H1 (cell line): ENCODE measurements at regions not wholly inside any gene's neighbourhood (a gene's known extent, or its start where the extent isn't known, plus 50 kb on each side); places are given as distances from the start of the nearest gene placed in this dataset.

Experiments used
- CTCF ChIA-PET: fragments of 300-600 bp; sonication (Branson Sonifier 250); formaldehyde crosslinking; loops from one replicate; lab custom pipeline; 2021; ENCODE audit not compliant: partially characterized antibody; lab: Charles Lee
- POLR2A ChIA-PET: fragments of 300-600 bp; sonication (Branson Sonifier 250); formaldehyde crosslinking; loops from one replicate; lab custom pipeline; 2021; ENCODE audit warnings: inconsistent platforms; ENCODE audit not compliant: partially characterized antibody; lab: Charles Lee
- DNase-seq, 2 experiments: peaks; one replicate each; pipeline versions ENCODE4 v3.0.0 to v3.0.0-alpha.2; 2010 to 2022; ENCODE audit warnings: low spot score in 2 of 2, low read depth in 1 of 2, mixed read lengths in 1 of 2
- FAIRE-seq: peaks from 2 replicates; lab custom pipeline; 2011; peaks lifted over from hg19 to GRCh38; lab: Jason Lieb, UNC
- H2AFZ ChIP-seq: 2 replicates; pipeline ENCODE4 v1.8.1; 2012; ENCODE audit warnings: low read length, inconsistent platforms
- H2AK5ac ChIP-seq: 2 replicates; pipeline ENCODE4 v1.6.1; 2013; ENCODE audit warnings: low read depth, low read length
- H2BK120ac ChIP-seq: replicated peaks from 2 replicates; pipeline ENCODE3; 2013; ENCODE audit warnings: low read depth, low read length, inconsistent platforms
- H2BK12ac ChIP-seq: 2 replicates; pipeline ENCODE4 v1.6.1; 2013; ENCODE audit warnings: low read depth, low read length
- H2BK15ac ChIP-seq: 2 replicates; pipeline ENCODE4 v1.6.1; 2013; ENCODE audit warnings: low read length
- H2BK20ac ChIP-seq: 2 replicates; pipeline ENCODE4 v1.6.1; 2013; ENCODE audit warnings: low read length
- H2BK5ac ChIP-seq: 2 replicates; pipeline ENCODE4 v1.6.1; 2013; ENCODE audit warnings: low read depth, low read length
- H3K14ac ChIP-seq: 2 replicates; pipeline ENCODE4 v1.6.1; 2013; ENCODE audit warnings: inconsistent platforms; ENCODE audit not compliant: insufficient read length
- H3K18ac ChIP-seq: 2 replicates; pipeline ENCODE4 v1.6.1; 2013; ENCODE audit warnings: low read length; ENCODE audit errors: extremely low read depth
- H3K23ac ChIP-seq: 2 replicates; pipeline ENCODE4 v1.6.1; 2013; ENCODE audit warnings: inconsistent platforms; ENCODE audit not compliant: insufficient read length
- H3K23me2 ChIP-seq: 2 replicates; pipeline ENCODE4 v1.6.1; 2013; ENCODE audit warnings: low read depth, low read length
- H3K27ac ChIP-seq: 2 replicates; pipeline ENCODE4 v1.6.1; 2011; ENCODE audit warnings: low read depth, low read length, inconsistent platforms
- H3K27me3 ChIP-seq, 4 experiments: replicated peaks in 1 of 4; 1 replicate in 1 of 4; 2 replicates in 3 of 4; pipeline versions ENCODE4 v1.6.1 to v1.8.1; 2011 to 2013; ENCODE audit warnings: low read length in 3 of 4, mild to moderate bottlenecking in 3 of 4, inconsistent platforms in 2 of 4, mixed read lengths in 2 of 4, moderate library complexity in 1 of 4; ENCODE audit not compliant: control insufficient read depth in 3 of 4, insufficient read depth in 3 of 4; ENCODE audit errors: extremely low read depth in 1 of 4
- H3K36me3 ChIP-seq, 4 experiments: 2 replicates each; pipeline versions ENCODE4 v1.6.1 to v1.8.1; 2011 to 2013; ENCODE audit warnings: mild to moderate bottlenecking in 4 of 4, low read length in 3 of 4, moderate library complexity in 2 of 4, control low read depth in 1 of 4, inconsistent platforms in 1 of 4; ENCODE audit not compliant: insufficient read depth in 4 of 4, control insufficient read depth in 2 of 4
- H3K4ac ChIP-seq: replicated peaks from 2 replicates; pipeline ENCODE3; 2013; ENCODE audit warnings: low read length, low read depth, mixed read lengths, inconsistent platforms; ENCODE audit not compliant: insufficient read length
- H3K4me1 ChIP-seq, 4 experiments: replicated peaks in 1 of 4; 1 replicate in 1 of 4; 2 replicates in 3 of 4; pipeline versions ENCODE4 v1.6.1 to v1.8.1; 2011 to 2013; ENCODE audit warnings: low read length in 3 of 4, inconsistent platforms in 2 of 4, mixed read lengths in 1 of 4; ENCODE audit not compliant: insufficient read depth in 4 of 4, control insufficient read depth in 3 of 4
- H3K4me2 ChIP-seq, 2 experiments: 2 replicates each; pipeline versions ENCODE4 v1.6.1 to v1.8.1; 2011 to 2013; ENCODE audit warnings: low read depth in 2 of 2, low read length in 2 of 2, control low read depth in 1 of 2, inconsistent platforms in 1 of 2, mild to moderate bottlenecking in 1 of 2; ENCODE audit not compliant: insufficient read depth in 1 of 2
- H3K4me3 ChIP-seq, 4 experiments: fragments of 200-600, 300-600 bp in 1 of 4; sonication (generic), shearing (Covaris generic), sonication (Bioruptor Twin) in 1 of 4; 2 replicates each; pipeline versions ENCODE4 v1.5.1 to v1.8.1; 2011 to 2016; ENCODE audit warnings: low read length in 4 of 4, low read depth in 3 of 4, control low read depth in 2 of 4, inconsistent platforms in 2 of 4, mild to moderate bottlenecking in 2 of 4, mixed read lengths in 1 of 4, moderate library complexity in 1 of 4; ENCODE audit not compliant: insufficient read depth in 2 of 4; ENCODE audit errors: extremely low read depth in 1 of 4
- H3K56ac ChIP-seq: replicated peaks from 2 replicates; pipeline ENCODE3; 2013; ENCODE audit warnings: low read depth, mild to moderate bottlenecking, mixed read lengths, low read length, inconsistent platforms; ENCODE audit not compliant: insufficient read length
- H3K79me1 ChIP-seq: 2 replicates; pipeline ENCODE4 v1.6.1; 2013; ENCODE audit warnings: low read depth, low read length, control low read depth
- H3K79me2 ChIP-seq, 2 experiments: 2 replicates each; pipeline versions ENCODE4 v1.6.1 to v1.8.1; 2012 to 2013; ENCODE audit warnings: low read length in 2 of 2, mild to moderate bottlenecking in 2 of 2, inconsistent platforms in 1 of 2; ENCODE audit not compliant: insufficient read depth in 2 of 2, control insufficient read depth in 1 of 2
- H3K9ac ChIP-seq, 4 experiments: replicated peaks in 1 of 4; 1 replicate in 1 of 4; 2 replicates in 3 of 4; pipeline versions ENCODE4 v1.6.1 to v1.8.1; 2011 to 2013; ENCODE audit warnings: low read depth in 3 of 4, low read length in 3 of 4, control low read depth in 2 of 4, mild to moderate bottlenecking in 2 of 4, moderate library complexity in 2 of 4, inconsistent platforms in 1 of 4; ENCODE audit errors: extremely low read depth in 1 of 4
- H3K9me3 ChIP-seq, 2 experiments: 2 replicates each; pipeline versions ENCODE4 v1.6.1 to v1.8.1; 2012 to 2013; ENCODE audit warnings: mild to moderate bottlenecking in 2 of 2, moderate library complexity in 2 of 2, control low read depth in 1 of 2, inconsistent platforms in 1 of 2, low read depth in 1 of 2, low read length in 1 of 2, mixed read lengths in 1 of 2; ENCODE audit not compliant: insufficient read depth in 2 of 2
- H4K20me1 ChIP-seq, 2 experiments: replicated peaks in 1 of 2; 2 replicates each; pipeline versions ENCODE3 to v1.8.1; 2011 to 2013; ENCODE audit warnings: inconsistent platforms in 2 of 2, low read length in 2 of 2, mild to moderate bottlenecking in 1 of 2; ENCODE audit not compliant: insufficient read depth in 2 of 2, control insufficient read depth in 1 of 2
- H4K5ac ChIP-seq: 2 replicates; pipeline ENCODE4 v1.6.1; 2013; ENCODE audit warnings: low read length, low read depth, mixed read lengths, inconsistent platforms; ENCODE audit not compliant: insufficient read length
- H4K8ac ChIP-seq: 2 replicates; pipeline ENCODE4 v1.8.0; 2013; ENCODE audit warnings: mild to moderate bottlenecking, moderate library complexity, low read length, inconsistent platforms; ENCODE audit not compliant: insufficient read depth; ENCODE audit errors: extremely low read depth
- H4K91ac ChIP-seq: replicated peaks from 2 replicates; pipeline ENCODE3; 2013; ENCODE audit warnings: low read length, mixed read lengths, inconsistent platforms; ENCODE audit not compliant: insufficient read length
- CEBPB ChIP-seq: IDR thresholded peaks from 2 replicates; pipeline ENCODE4 v1.6.1; 2012; ENCODE audit warnings: low read depth, low read length
- FOSL1 ChIP-seq: IDR thresholded peaks from 2 replicates; pipeline ENCODE4 v1.6.1; 2011; ENCODE audit warnings: mild to moderate bottlenecking, low read depth, low read length, moderate library complexity; ENCODE audit not compliant: insufficient read depth
- WGBS, 2 experiments: shearing (Covaris generic) in 1 of 2; methylation state at CpG; one replicate each; pipeline versions ENCODE4 v1.1.6 to v1.1.7; 2013 to 2015; ENCODE audit warnings: low lambda C conversion rate in 2 of 2, mixed read lengths in 2 of 2, inconsistent platforms in 1 of 2, low coverage in 1 of 2, missing lambda C conversion rate in 1 of 2; ENCODE audit not compliant: insufficient replicate concordance in 2 of 2, insufficient coverage in 1 of 2, insufficient read length in 1 of 2; ENCODE audit errors: extremely low coverage in 1 of 2, missing lambda C conversion rate in 1 of 2; 5-methylcytosine and 5-hydroxymethylcytosine counted together
- TF ChIP-seq, protein P1 (sequence below): IDR thresholded peaks from 2 replicates; pipeline ENCODE4 v1.6.1; 2012; ENCODE audit warnings: inconsistent platforms

DNA sequence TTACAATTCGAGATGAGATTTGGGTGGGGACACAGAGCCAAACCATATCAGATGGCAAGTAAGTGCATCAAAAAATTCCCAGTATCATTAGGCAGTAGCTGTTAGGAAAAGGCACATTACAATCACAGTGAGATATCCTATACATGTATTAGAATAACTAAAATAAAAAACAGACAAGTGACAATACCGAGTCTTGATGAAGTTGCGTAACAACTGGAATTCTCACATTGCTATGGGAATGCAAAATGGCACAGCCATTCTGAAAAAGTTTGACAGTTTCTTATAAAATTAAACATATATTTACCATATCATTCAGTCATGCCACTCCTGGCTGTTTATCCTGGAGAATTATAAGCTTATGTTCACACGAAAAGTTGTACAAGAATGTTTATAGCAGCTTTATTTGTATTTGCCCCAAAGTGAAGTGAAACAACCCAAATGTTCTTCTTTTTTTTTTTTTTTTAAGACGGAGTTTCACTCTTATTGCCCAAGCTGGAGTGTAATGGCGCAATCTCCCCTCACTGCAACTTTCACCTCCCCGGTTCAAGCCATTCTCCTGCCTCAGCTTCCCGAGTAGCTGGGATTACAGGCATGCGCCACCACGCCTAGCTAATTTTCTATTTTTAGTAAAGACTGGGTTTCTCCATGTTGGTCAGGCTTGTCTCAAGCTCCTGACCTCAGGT lies 93.1 kb upstream of the TLE1 start:
- no peak overlapping the region for H2AFZ ChIP-seq
- no peak overlapping the region for H3K9ac ChIP-seq
- no peaks in the 10 kb centered on the region for H3K36me3 ChIP-seq
- no peaks in the 10 kb centered on the region for H3K9me3 ChIP-seq
- no peak overlapping the region for H4K8ac ChIP-seq
- no peak overlapping the region for H2BK12ac ChIP-seq
- H3K23ac ChIP-seq, result no peak overlapping the region
- H3K14ac ChIP-seq, result no peak overlapping the region
- no peaks in the 10 kb centered on the region for H3K23me2 ChIP-seq
- no peaks in the 10 kb centered on the region for H3K79me1 ChIP-seq
- WGBS, 2 experiments, result 97% methylated on average over 9 of the region's 10 CpGs; no CpG with 5 or more reads in 1 of the 2 experiments
- H4K20me1 ChIP-seq, result no peaks in the 10 kb centered on the region
- H2AK5ac ChIP-seq, result no peak overlapping the region
- H3K27me3 ChIP-seq, result no peaks in the 10 kb centered on the region
- TF ChIP-seq, protein P1, sequence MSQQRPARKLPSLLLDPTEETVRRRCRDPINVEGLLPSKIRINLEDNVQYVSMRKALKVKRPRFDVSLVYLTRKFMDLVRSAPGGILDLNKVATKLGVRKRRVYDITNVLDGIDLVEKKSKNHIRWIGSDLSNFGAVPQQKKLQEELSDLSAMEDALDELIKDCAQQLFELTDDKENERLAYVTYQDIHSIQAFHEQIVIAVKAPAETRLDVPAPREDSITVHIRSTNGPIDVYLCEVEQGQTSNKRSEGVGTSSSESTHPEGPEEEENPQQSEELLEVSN, result no peak
- no peak for TF ChIP-seq FOSL1
- peak; percentile 75 for TF ChIP-seq CEBPB
- no peaks in the 10 kb centered on the region for H3K4me1 ChIP-seq
- no peak overlapping the region for H3K4me2 ChIP-seq
- H3K27ac ChIP-seq, result no peak overlapping the region
- ChIA-PET CTCF (interaction anchor here (1.0 kb wide), 1 partner anchor 9 kb away, joined by 3 read pairs; no protein-coding TSS in a partner anchor), POLR2A (no interaction called here)
- FAIRE-seq (no peak), DNase-seq (no peak)
- no peak overlapping the region for H2BK15ac ChIP-seq
- H3K56ac ChIP-seq, result no peak overlapping the region
- no peak overlapping the region for H2BK20ac ChIP-seq
- no peak overlapping the region for H4K91ac ChIP-seq
- H4K5ac ChIP-seq, result no peak overlapping the region
- H3K4ac ChIP-seq, result no peak overlapping the region
- no peak overlapping the region for H3K4me3 ChIP-seq
- H3K18ac ChIP-seq, result no peak overlapping the region
- H3K79me2 ChIP-seq, result no peaks in the 10 kb centered on the region
- H2BK120ac ChIP-seq, result no peak overlapping the region
- H2BK5ac ChIP-seq, result no peak overlapping the region
